HCT116 (cell line): ENCODE measurements at regions not wholly inside any gene's neighbourhood (a gene's known extent, or its start where the extent isn't known, plus 50 kb on each side); places are given as distances from the start of the nearest gene placed in this dataset.

Source experiments
- EZH2 ChIP-seq: fragments of 200-600 bp; sonication (generic); IDR thresholded peaks from 2 replicates; pipeline ENCODE4 v1.6.1; 2017; ENCODE audit warnings: antibody characterized with exemption, mixed run types
- TF ChIP-seq, protein P1 (sequence below), 3 experiments: fragments of 200-600 bp in 1 of 3; sonication (generic) in 1 of 3; IDR thresholded peaks in 2 of 3; conservative IDR thresholded peaks in 1 of 3; 2 replicates each; pipeline ENCODE4 v1.5.1; 2012 to 2017; ENCODE audit warnings: low read depth in 2 of 3, low read length in 2 of 3, antibody characterized with exemption in 1 of 3, borderline replicate concordance in 1 of 3, control low read depth in 1 of 3, mild to moderate bottlenecking in 1 of 3, mixed read lengths in 1 of 3, mixed run types in 1 of 3, moderate library complexity in 1 of 3; ENCODE audit not compliant: insufficient read depth in 1 of 3

- no peak for TF ChIP-seq EZH2
- TF ChIP-seq, protein P1, sequence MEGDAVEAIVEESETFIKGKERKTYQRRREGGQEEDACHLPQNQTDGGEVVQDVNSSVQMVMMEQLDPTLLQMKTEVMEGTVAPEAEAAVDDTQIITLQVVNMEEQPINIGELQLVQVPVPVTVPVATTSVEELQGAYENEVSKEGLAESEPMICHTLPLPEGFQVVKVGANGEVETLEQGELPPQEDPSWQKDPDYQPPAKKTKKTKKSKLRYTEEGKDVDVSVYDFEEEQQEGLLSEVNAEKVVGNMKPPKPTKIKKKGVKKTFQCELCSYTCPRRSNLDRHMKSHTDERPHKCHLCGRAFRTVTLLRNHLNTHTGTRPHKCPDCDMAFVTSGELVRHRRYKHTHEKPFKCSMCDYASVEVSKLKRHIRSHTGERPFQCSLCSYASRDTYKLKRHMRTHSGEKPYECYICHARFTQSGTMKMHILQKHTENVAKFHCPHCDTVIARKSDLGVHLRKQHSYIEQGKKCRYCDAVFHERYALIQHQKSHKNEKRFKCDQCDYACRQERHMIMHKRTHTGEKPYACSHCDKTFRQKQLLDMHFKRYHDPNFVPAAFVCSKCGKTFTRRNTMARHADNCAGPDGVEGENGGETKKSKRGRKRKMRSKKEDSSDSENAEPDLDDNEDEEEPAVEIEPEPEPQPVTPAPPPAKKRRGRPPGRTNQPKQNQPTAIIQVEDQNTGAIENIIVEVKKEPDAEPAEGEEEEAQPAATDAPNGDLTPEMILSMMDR (IDR thresholded peaks at IDR 0.05 in 2 of 3, conservative IDR thresholded peaks at IDR 0.05 in 1 of 3; ENCODE audit: borderline replicate concordance in 1 of 3, insufficient read depth in 1 of 3, low read depth in 2 of 3, low read length in 2 of 3) = no peak
These were observed 667.1 kb downstream of the SH3BGRL start for GRCh38 chrX:81868979-81869378.
